ENCODE measurements at regions not wholly inside any gene's neighbourhood (a gene's known extent, or its start where the extent isn't known, plus 50 kb on each side); places are given as distances from the start of the nearest gene placed in this dataset.

- TF ChIP-seq, protein P1, sequence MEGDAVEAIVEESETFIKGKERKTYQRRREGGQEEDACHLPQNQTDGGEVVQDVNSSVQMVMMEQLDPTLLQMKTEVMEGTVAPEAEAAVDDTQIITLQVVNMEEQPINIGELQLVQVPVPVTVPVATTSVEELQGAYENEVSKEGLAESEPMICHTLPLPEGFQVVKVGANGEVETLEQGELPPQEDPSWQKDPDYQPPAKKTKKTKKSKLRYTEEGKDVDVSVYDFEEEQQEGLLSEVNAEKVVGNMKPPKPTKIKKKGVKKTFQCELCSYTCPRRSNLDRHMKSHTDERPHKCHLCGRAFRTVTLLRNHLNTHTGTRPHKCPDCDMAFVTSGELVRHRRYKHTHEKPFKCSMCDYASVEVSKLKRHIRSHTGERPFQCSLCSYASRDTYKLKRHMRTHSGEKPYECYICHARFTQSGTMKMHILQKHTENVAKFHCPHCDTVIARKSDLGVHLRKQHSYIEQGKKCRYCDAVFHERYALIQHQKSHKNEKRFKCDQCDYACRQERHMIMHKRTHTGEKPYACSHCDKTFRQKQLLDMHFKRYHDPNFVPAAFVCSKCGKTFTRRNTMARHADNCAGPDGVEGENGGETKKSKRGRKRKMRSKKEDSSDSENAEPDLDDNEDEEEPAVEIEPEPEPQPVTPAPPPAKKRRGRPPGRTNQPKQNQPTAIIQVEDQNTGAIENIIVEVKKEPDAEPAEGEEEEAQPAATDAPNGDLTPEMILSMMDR (IDR thresholded peaks at IDR 0.05; ENCODE audit: partially characterized antibody, unreplicated experiment): no peak
- Mint-ChIP-seq H3K27ac (ENCODE audit: unreplicated experiment) (no peak overlapping the region), H3K9me3 (ENCODE audit: unreplicated experiment) (no peaks in the 10 kb centered on the region), H3K36me3 (ENCODE audit: unreplicated experiment) (no peaks in the 10 kb centered on the region), H3K4me3 (ENCODE audit: unreplicated experiment) (no peak overlapping the region), H3K4me1 (ENCODE audit: low read depth, unreplicated experiment) (peaks cover 4% of the 10 kb centered on the region), H3K27me3 (ENCODE audit: unreplicated experiment) (no peaks in the 10 kb centered on the region)
- DNase-seq: no peak
These were observed 275.2 kb upstream of the EDNRB start for GRCh38 chr13:78193846-78194245.

DNA sequence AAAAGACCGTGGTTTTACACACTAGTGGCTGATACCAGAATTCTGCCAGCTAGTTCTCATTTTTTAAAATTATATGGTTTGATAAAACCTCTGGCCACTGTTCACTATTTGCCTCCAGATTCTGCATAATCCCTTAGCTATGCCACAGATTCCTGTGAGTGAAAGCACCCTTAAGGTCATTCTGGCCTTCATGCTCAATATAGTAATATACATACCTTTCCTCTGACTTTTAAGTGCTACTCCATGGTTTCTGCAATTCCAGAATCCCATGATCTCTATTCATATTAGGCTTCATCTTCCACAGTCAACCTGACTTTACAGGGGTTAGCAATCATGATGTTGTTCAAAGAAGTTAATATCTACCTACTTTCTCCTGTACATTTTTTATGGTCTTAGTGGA is 274.1 kb upstream of the EDNRB start:
- H3K27ac Mint-ChIP-seq (ENCODE audit: unreplicated experiment): no peak overlapping the region
- H3K36me3 Mint-ChIP-seq (ENCODE audit: unreplicated experiment): no peaks in the 10 kb centered on the region
- no peaks in the 10 kb centered on the region for H3K27me3 Mint-ChIP-seq (ENCODE audit: unreplicated experiment)
- no peaks in the 10 kb centered on the region for H3K4me1 Mint-ChIP-seq (ENCODE audit: low read depth, unreplicated experiment)
- no peaks in the 10 kb centered on the region for H3K9me3 Mint-ChIP-seq (ENCODE audit: unreplicated experiment)
- TF ChIP-seq, protein P1 (IDR thresholded peaks at IDR 0.05; ENCODE audit: partially characterized antibody, unreplicated experiment): no peak
- H3K4me3 Mint-ChIP-seq (ENCODE audit: unreplicated experiment): no peak overlapping the region
- no peak for DNase-seq

GRCh38 chr13:78190296-78190695 is 271.7 kb upstream of the EDNRB start:
- no peak overlapping the region for H3K4me3 Mint-ChIP-seq (ENCODE audit: unreplicated experiment)

GRCh38 chr13:78187781-78188180 is 269.1 kb upstream of the EDNRB start:
- Mint-ChIP-seq H3K27me3 (ENCODE audit: unreplicated experiment) (no peaks in the 10 kb centered on the region), H3K4me1 (ENCODE audit: low read depth, unreplicated experiment) (no peaks in the 10 kb centered on the region), H3K27ac (ENCODE audit: unreplicated experiment) (no peak overlapping the region), H3K36me3 (ENCODE audit: unreplicated experiment) (no peaks in the 10 kb centered on the region), H3K9me3 (ENCODE audit: unreplicated experiment) (no peaks in the 10 kb centered on the region), H3K4me3 (ENCODE audit: unreplicated experiment) (no peak overlapping the region)
- no peak for DNase-seq
- TF ChIP-seq, protein P1 (IDR thresholded peaks at IDR 0.05; ENCODE audit: partially characterized antibody, unreplicated experiment): no peak

More at GRCh38 chr13:78190296-78190695, 271.7 kb upstream of the EDNRB start:
- Mint-ChIP-seq H3K4me1 (ENCODE audit: low read depth, unreplicated experiment) (no peaks in the 10 kb centered on the region), H3K27me3 (ENCODE audit: unreplicated experiment) (no peaks in the 10 kb centered on the region), H3K9me3 (ENCODE audit: unreplicated experiment) (no peaks in the 10 kb centered on the region), H3K27ac (ENCODE audit: unreplicated experiment) (no peak overlapping the region), H3K36me3 (ENCODE audit: unreplicated experiment) (no peaks in the 10 kb centered on the region)
- DNase-seq: no peak
- TF ChIP-seq, protein P1 (IDR thresholded peaks at IDR 0.05; ENCODE audit: partially characterized antibody, unreplicated experiment): no peak

GRCh38 chr13:78185700-78186099 is 267.1 kb upstream of the EDNRB start:
- TF ChIP-seq, protein P1 (IDR thresholded peaks at IDR 0.05; ENCODE audit: partially characterized antibody, unreplicated experiment): no peak
- DNase-seq: no peak
- Mint-ChIP-seq H3K4me3 (ENCODE audit: unreplicated experiment) (no peak overlapping the region), H3K9me3 (ENCODE audit: unreplicated experiment) (no peaks in the 10 kb centered on the region), H3K27me3 (ENCODE audit: unreplicated experiment) (no peaks in the 10 kb centered on the region), H3K4me1 (ENCODE audit: low read depth, unreplicated experiment) (no peaks in the 10 kb centered on the region), H3K36me3 (ENCODE audit: unreplicated experiment) (no peaks in the 10 kb centered on the region), H3K27ac (ENCODE audit: unreplicated experiment) (no peak overlapping the region)

Measured in glutamatergic neuron (in vitro differentiated cells).